Cardiac muscle cell (in vitro differentiated cells and primary cell): ENCODE measurements at regions not wholly inside any gene's neighbourhood (a gene's known extent, or its start where the extent isn't known, plus 50 kb on each side); places are given as distances from the start of the nearest gene placed in this dataset.

Experiments
- DNase-seq, 2 donors: peaks; one replicate each; pipeline versions ENCODE4 v3.0.0 to v3.0.0-alpha.2; 2010 to 2017; ENCODE audit warnings: low read depth in 1 of 2, low spot score in 1 of 2
- H3K27ac ChIP-seq: fragments of 200-600 bp; sonication (generic); 2 replicates; pipeline ENCODE4 v1.5.1; 2016
- H3K27me3 ChIP-seq: fragments of 200-600 bp; sonication (generic); 2 replicates; pipeline ENCODE4 v1.6.0; 2016; ENCODE audit warnings: control low read depth
- H3K36me3 ChIP-seq: fragments of 200-600 bp; sonication (generic); 2 replicates; pipeline ENCODE4 v1.5.1; 2016; ENCODE audit warnings: control low read depth
- H3K4me1 ChIP-seq: fragments of 200-600 bp; sonication (generic); 2 replicates; pipeline ENCODE4 v1.8.1; 2017; ENCODE audit warnings: low read depth, mild to moderate bottlenecking, mixed run types
- H3K4me3 ChIP-seq: fragments of 200-600 bp; sonication (generic); 2 replicates; pipeline ENCODE4 v1.5.1; 2016; ENCODE audit warnings: mild to moderate bottlenecking
- H3K9me3 ChIP-seq: fragments of 200-600 bp; sonication (generic); 2 replicates; pipeline ENCODE4 v1.5.1; 2017; ENCODE audit warnings: low read depth, mild to moderate bottlenecking, control low read depth
- CTCF ChIP-seq: IDR thresholded peaks from 2 replicates; pipeline ENCODE4 v1.5.1; 2012; ENCODE audit warnings: low read depth, mild to moderate bottlenecking, low read length

- H3K9me3 ChIP-seq: no peaks in the 10 kb centered on the region
- DNase-seq: no peak
- H3K27ac ChIP-seq: no peak overlapping the region
- H3K4me1 ChIP-seq: peaks cover 4% of the 10 kb centered on the region
- no peaks in the 10 kb centered on the region for H3K27me3 ChIP-seq
- H3K36me3 ChIP-seq: no peaks in the 10 kb centered on the region
- H3K4me3 ChIP-seq: no peak overlapping the region
- TF ChIP-seq CTCF: no peak
Observed at GRCh38 chr12:4852911-4853310, 56.8 kb upstream of the KCNA1 start.

DNA sequence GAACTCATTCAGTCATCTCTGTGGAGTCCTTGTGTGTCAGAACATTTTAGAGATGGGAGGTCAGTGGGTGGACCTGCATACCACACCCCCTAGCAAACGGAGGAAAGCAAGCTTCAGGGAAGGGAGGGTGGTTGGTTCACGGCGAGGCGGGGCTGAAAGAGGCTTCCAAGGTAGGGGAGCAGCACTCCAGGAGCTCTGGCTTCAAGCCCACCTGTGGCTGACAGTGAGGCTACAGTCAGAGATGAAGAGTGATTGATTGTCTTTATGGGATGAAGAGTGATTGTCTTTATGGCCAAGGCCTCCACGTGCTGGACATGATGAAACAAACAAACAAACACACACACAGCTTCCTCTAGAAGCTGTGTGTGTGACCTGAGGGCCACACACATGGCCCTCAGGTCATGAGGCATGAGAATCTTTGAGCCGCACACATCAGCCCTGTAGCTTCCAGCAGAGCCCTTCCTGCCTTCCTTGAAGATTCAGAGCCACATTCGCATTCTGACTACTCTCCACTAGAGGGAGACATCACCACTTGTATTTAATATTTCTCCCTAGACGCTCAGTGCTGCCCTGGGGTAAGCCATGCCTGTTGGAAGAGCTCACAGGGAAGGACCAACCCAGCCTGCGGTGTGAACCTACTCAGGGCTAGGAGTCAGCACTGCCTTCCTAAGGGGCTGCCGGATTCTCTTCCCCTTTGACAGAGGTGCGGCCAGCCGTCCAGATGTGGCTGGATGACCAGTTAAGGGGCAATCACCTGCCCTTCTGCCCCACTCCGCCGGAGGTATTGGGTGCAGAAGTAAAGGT is 54.4 kb upstream of the KCNA1 start:
- Histone ChIP-seq H3K27ac (no peak overlapping the region), H3K9me3 (no peaks in the 10 kb centered on the region), H3K36me3 (no peaks in the 10 kb centered on the region), H3K4me3 (no peak overlapping the region), H3K4me1 (peaks cover 27% of the 10 kb centered on the region), H3K27me3 (no peaks in the 10 kb centered on the region)
- TF ChIP-seq CTCF: peak; percentile 78
- peak; percentile 83 to 91 for DNase-seq

- Histone ChIP-seq H3K27me3 (no peaks in the 10 kb centered on the region), H3K36me3 (no peaks in the 10 kb centered on the region), H3K27ac (no peak overlapping the region), H3K4me1 (peaks cover 40% of the 10 kb centered on the region), H3K9me3 (no peaks in the 10 kb centered on the region), H3K4me3 (no peak overlapping the region)
- no peak for DNase-seq
- TF ChIP-seq CTCF: no peak
Observed at GRCh38 chr12:4856596-4856995, 53.1 kb upstream of the KCNA1 start.

GRCh38 chr12:4857472-4858291 is 52.0 kb upstream of the KCNA1 start:
- DNase-seq: peak; percentile 68 to 87
- Histone ChIP-seq H3K27ac (peak overlapping the region; percentile 54), H3K9me3 (no peaks in the 10 kb centered on the region), H3K36me3 (no peaks in the 10 kb centered on the region), H3K27me3 (no peaks in the 10 kb centered on the region), H3K4me1 (peaks cover 40% of the 10 kb centered on the region), H3K4me3 (no peak overlapping the region)
- peak; percentile 97 for TF ChIP-seq CTCF

GRCh38 chr12:4858386-4858785 is 51.3 kb upstream of the KCNA1 start:
- no peaks in the 10 kb centered on the region for H3K9me3 ChIP-seq
- TF ChIP-seq CTCF: no peak
- no peaks in the 10 kb centered on the region for H3K27me3 ChIP-seq
- no peak overlapping the region for H3K4me3 ChIP-seq
- peaks cover 40% of the 10 kb centered on the region for H3K4me1 ChIP-seq
- H3K36me3 ChIP-seq: no peaks in the 10 kb centered on the region
- H3K27ac ChIP-seq: peak overlapping the region; percentile 54
- peak in 1 of 2 donors; percentile 75 for DNase-seq
